GM19240 (cell line): ENCODE measurements at regions not wholly inside any gene's neighbourhood (a gene's known extent, or its start where the extent isn't known, plus 50 kb on each side); places are given as distances from the start of the nearest gene placed in this dataset.

ENCODE experiments used
- DNase-seq: peaks from one replicate; pipeline ENCODE4 v3.0.0; 2011; ENCODE audit warnings: low spot score; ENCODE audit not compliant: insufficient read length

- DNase-seq: no peak
Measured at GRCh38 chr9:38286766-38287165, 105.7 kb upstream of the ALDH1B1 start.

GRCh38 chr9:38286357-38286756, 106.1 kb upstream of the ALDH1B1 start:
- DNase-seq: no peak

GRCh38 chr9:38285236-38285635, 107.3 kb upstream of the ALDH1B1 start:
- no peak for DNase-seq

- no peak for DNase-seq
Measured at GRCh38 chr9:38284588-38285051, 107.9 kb upstream of the ALDH1B1 start.

GRCh38 chr9:38284039-38284575, 108.4 kb upstream of the ALDH1B1 start:
- no peak for DNase-seq

- DNase-seq: no peak
Measured at GRCh38 chr9:38282756-38283155, 109.7 kb upstream of the ALDH1B1 start.

GRCh38 chr9:38281917-38282316, 110.6 kb upstream of the ALDH1B1 start:
- DNase-seq: no peak

- no peak for DNase-seq
Measured at GRCh38 chr9:38281196-38281595, 111.3 kb upstream of the ALDH1B1 start.

GRCh38 chr9:38280251-38280800, 112.2 kb upstream of the ALDH1B1 start:
- no peak for DNase-seq

- no peak for DNase-seq
Measured at GRCh38 chr9:38278931-38279679, 113.4 kb upstream of the ALDH1B1 start.

- DNase-seq: no peak
Measured at GRCh38 chr9:38278457-38278856, 114.0 kb upstream of the ALDH1B1 start.

GRCh38 chr9:38277601-38278200, 114.8 kb upstream of the ALDH1B1 start:
- no peak for DNase-seq

- DNase-seq: no peak
Measured at GRCh38 chr9:38276771-38277439, 115.6 kb upstream of the ALDH1B1 start.

GRCh38 chr9:38274800-38275199, 117.7 kb upstream of the ALDH1B1 start:
- no peak for DNase-seq

GRCh38 chr9:38272710-38273109, 119.8 kb upstream of the ALDH1B1 start:
- DNase-seq: no peak

- no peak for DNase-seq
Measured at GRCh38 chr9:38271666-38272241, 120.7 kb upstream of the ALDH1B1 start.

GRCh38 chr9:38269775-38270174, 122.7 kb upstream of the ALDH1B1 start:
- DNase-seq: no peak

- DNase-seq: no peak
Measured at GRCh38 chr9:38263532-38263931, 129.0 kb upstream of the ALDH1B1 start.

GRCh38 chr9:38259519-38260218, 132.8 kb upstream of the ALDH1B1 start:
- DNase-seq: no peak

- no peak for DNase-seq
Measured at GRCh38 chr9:38259056-38259455, 133.4 kb upstream of the ALDH1B1 start.

- DNase-seq: no peak
Measured at GRCh38 chr9:38257626-38258215, 134.8 kb upstream of the ALDH1B1 start.
